ENCODE measurements at regions not wholly inside any gene's neighbourhood (a gene's known extent, or its start where the extent isn't known, plus 50 kb on each side); places are given as distances from the start of the nearest gene placed in this dataset.

DNA sequence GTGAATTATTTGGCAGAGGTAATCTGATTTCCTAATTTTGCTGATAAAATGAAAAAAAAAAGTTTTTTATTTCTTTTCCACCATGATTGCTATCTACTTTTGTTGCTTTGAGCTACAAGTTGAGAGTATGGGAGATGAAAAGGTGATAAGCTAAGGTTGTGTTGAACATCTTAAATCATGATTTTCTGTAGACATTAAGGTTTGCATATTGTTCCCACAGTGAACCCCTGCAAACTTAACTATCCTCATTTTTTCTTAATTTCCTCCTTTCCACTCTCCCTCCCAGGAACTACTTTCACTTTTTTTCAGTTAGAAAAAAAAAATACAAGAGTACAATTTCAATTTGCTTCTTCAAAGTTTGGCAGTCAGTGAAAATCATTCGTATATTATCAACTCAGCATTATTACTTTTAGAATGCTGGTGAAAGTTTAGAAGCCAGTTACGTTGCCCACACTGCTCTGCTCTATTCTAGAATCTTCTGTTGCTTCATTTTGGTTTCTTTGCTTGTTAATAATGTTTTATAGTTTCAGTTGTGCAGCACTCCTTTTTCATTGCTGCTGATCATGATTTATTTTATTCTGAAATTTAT, 673.8 kb upstream of the CITED2 start:
- Histone ChIP-seq H3K36me3 (no peaks in the 10 kb centered on the region), H3K27me3 (no peaks in the 10 kb centered on the region), H3K27ac (no peak overlapping the region), H3K4me1 (peaks cover 0 to 5% (median 3%) of the 10 kb centered on the region in 3 donors), H3K9me3 (no peaks in the 10 kb centered on the region), H3K4me3 (no peak overlapping the region)
- WGBS, 2 donors, result 24 to 29% methylated on average over 2 of the region's 2 CpGs
- intact Hi-C loops (cut with DNase I), result no loop called here
- TF ChIP-seq POLR2A (IDR thresholded peaks at IDR 0.05) (no peak), CTCF (IDR thresholded peaks at IDR 0.05) (no peak)
- DNase-seq, result no peak

GRCh38 chr6:140047321-140047720, 672.9 kb upstream of the CITED2 start:
- DNase-seq, result no peak
- intact Hi-C loops (cut with DNase I), result no loop called here
- H3K27ac ChIP-seq, result no peak overlapping the region
- no peaks in the 10 kb centered on the region for H3K36me3 ChIP-seq
- H3K27me3 ChIP-seq, result no peaks in the 10 kb centered on the region
- H3K4me3 ChIP-seq, result no peak overlapping the region
- peaks cover 0 to 5% (median 3%) of the 10 kb centered on the region in 3 donors for H3K4me1 ChIP-seq
- TF ChIP-seq POLR2A (IDR thresholded peaks at IDR 0.05) (no peak), CTCF (IDR thresholded peaks at IDR 0.05) (no peak)
- 33 to 81% methylated on average over 1 of the region's 1 CpG for WGBS, 2 donors
- no peaks in the 10 kb centered on the region for H3K9me3 ChIP-seq

DNA sequence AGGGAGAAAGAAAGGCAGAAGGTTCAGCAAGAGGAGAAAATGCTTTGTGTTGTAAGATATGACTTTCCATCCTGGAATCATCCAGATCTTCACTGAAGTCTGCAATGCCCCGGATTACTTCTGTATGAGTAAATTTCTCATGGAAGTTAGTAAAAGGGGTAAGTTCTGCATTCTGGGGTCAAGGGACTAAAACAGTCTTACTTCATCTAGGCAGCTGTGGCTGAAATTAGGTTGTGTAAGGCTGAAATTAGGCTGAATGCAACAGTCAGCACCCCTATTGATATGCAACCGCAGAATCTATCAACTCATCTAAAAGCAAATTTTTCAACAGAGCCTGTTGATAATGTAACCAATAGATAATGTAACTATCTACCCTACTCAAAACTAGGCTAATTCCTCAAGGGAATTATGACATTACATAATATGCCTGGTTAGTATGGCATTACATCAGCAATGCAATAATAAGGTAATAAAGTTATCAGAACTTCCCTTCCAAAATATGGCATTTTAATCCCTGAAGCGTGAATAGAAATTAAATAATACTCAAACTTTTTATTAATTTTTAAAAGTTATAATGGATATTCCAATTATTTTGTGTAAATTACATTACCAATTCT, 671.7 kb upstream of the CITED2 start:
- intact Hi-C loops (cut with DNase I), result no loop called here
- TF ChIP-seq CTCF (IDR thresholded peaks at IDR 0.05) (no peak), POLR2A (IDR thresholded peaks at IDR 0.05) (no peak)
- H3K36me3 ChIP-seq, result no peaks in the 10 kb centered on the region
- no peak for DNase-seq
- H3K27me3 ChIP-seq, result no peaks in the 10 kb centered on the region
- H3K4me1 ChIP-seq, result peaks cover 0 to 5% (median 3%) of the 10 kb centered on the region in 3 donors
- no peaks in the 10 kb centered on the region for H3K9me3 ChIP-seq
- H3K4me3 ChIP-seq, result no peak overlapping the region
- H3K27ac ChIP-seq, result no peak overlapping the region
- WGBS, 2 donors, result 84 to 96% methylated on average over 3 of the region's 3 CpGs

GRCh38 chr6:140045116-140045515, 670.7 kb upstream of the CITED2 start:
- Histone ChIP-seq H3K4me1 (peaks cover 0 to 5% (median 3%) of the 10 kb centered on the region in 3 donors), H3K9me3 (no peaks in the 10 kb centered on the region), H3K27me3 (no peaks in the 10 kb centered on the region), H3K27ac (no peak overlapping the region), H3K36me3 (no peaks in the 10 kb centered on the region), H3K4me3 (no peak overlapping the region)
- TF ChIP-seq CTCF (IDR thresholded peaks at IDR 0.05), result no peak
- TF ChIP-seq POLR2A (IDR thresholded peaks at IDR 0.05), result no peak
- intact Hi-C loops (cut with DNase I), result no loop called here
- 80 to 83% methylated on average over 1 of the region's 1 CpG for WGBS, 2 donors
- DNase-seq, result no peak

GRCh38 chr6:140044626-140045025, 670.2 kb upstream of the CITED2 start:
- 85 to 91% methylated on average over 1 of the region's 1 CpG for WGBS, 2 donors
- no peak overlapping the region for H3K27ac ChIP-seq

More at GRCh38 chr6:140044626-140045025, 670.2 kb upstream of the CITED2 start:
- H3K36me3 ChIP-seq, result no peaks in the 10 kb centered on the region
- no peaks in the 10 kb centered on the region for H3K27me3 ChIP-seq
- intact Hi-C loops (cut with DNase I), result no loop called here
- no peak for DNase-seq
- H3K4me1 ChIP-seq, result peaks cover 0 to 5% (median 3%) of the 10 kb centered on the region in 3 donors
- no peaks in the 10 kb centered on the region for H3K9me3 ChIP-seq
- no peak overlapping the region for H3K4me3 ChIP-seq
- TF ChIP-seq CTCF (IDR thresholded peaks at IDR 0.05) (no peak), POLR2A (IDR thresholded peaks at IDR 0.05) (no peak)
